GM19452 (cell line): ENCODE measurements at regions not wholly inside any gene's neighbourhood (a gene's known extent, or its start where the extent isn't known, plus 50 kb on each side); places are given as distances from the start of the nearest gene placed in this dataset.
"Not testable (repeated sequence)": the region's sequence is repeated elsewhere in the genome, so short reads cannot be mapped to it uniquely, and the experiment has no call there.

Experiments
- ATAC-seq: cut with Tn5 transposase; IDR thresholded peaks from one replicate; pipeline ENCODE4 v1.9.1; 2021; ENCODE audit not compliant: unreplicated experiment

GRCh38 chr12:47352067-47352466, 272.3 kb upstream of the AMIGO2 start:
- no peak for ATAC-seq

GRCh38 chr12:47351526-47351925, 271.8 kb upstream of the AMIGO2 start:
- ATAC-seq = no peak

- no peak for ATAC-seq
These were observed 270.3 kb upstream of the AMIGO2 start for GRCh38 chr12:47350062-47350408.

GRCh38 chr12:47349137-47350061, 269.6 kb upstream of the AMIGO2 start:
- no peak for ATAC-seq

- ATAC-seq = no peak
These were observed 268.4 kb upstream of the AMIGO2 start for GRCh38 chr12:47348206-47348605.

- ATAC-seq = no peak
These were observed 266.7 kb upstream of the AMIGO2 start for GRCh38 chr12:47346251-47347019.

GRCh38 chr12:47343684-47344567, 264.2 kb upstream of the AMIGO2 start:
- ATAC-seq = no peak

- ATAC-seq = no peak
These were observed 260.8 kb upstream of the AMIGO2 start for GRCh38 chr12:47340411-47341015.

- no peak for ATAC-seq
These were observed 257.8 kb upstream of the AMIGO2 start for GRCh38 chr12:47337581-47337980.

- not testable (repeated sequence) for ATAC-seq
These were observed 253.6 kb upstream of the AMIGO2 start for GRCh38 chr12:47333271-47333858.

- ATAC-seq = no peak
These were observed 249.2 kb upstream of the AMIGO2 start for GRCh38 chr12:47328831-47329545.

- ATAC-seq = no peak
These were observed 246.4 kb upstream of the AMIGO2 start for GRCh38 chr12:47326190-47326589.

- no peak for ATAC-seq
These were observed 244.0 kb upstream of the AMIGO2 start for GRCh38 chr12:47323802-47324201.

- ATAC-seq = no peak
These were observed 241.7 kb upstream of the AMIGO2 start for GRCh38 chr12:47321436-47321835.

- ATAC-seq = no peak
These were observed 240.0 kb upstream of the AMIGO2 start for GRCh38 chr12:47319746-47320145.

- ATAC-seq = no peak
These were observed 239.2 kb upstream of the AMIGO2 start for GRCh38 chr12:47318963-47319362.

- ATAC-seq = no peak
These were observed 237.6 kb upstream of the AMIGO2 start for GRCh38 chr12:47317175-47317915.

GRCh38 chr12:47316609-47317049, 236.9 kb upstream of the AMIGO2 start:
- no peak for ATAC-seq

- ATAC-seq = no peak
These were observed 235.2 kb upstream of the AMIGO2 start for GRCh38 chr12:47314996-47315395.
